Kidney (tissue), 13 donors: ENCODE measurements at regions not wholly inside any gene's neighbourhood (a gene's known extent, or its start where the extent isn't known, plus 50 kb on each side); places are given as distances from the start of the nearest gene placed in this dataset.
A peak's percentile ranks its signal among the peaks of the same experiment; 100 is the strongest.
"Not testable (repeated sequence)": the region's sequence is repeated elsewhere in the genome, so short reads cannot be mapped to it uniquely, and the experiment has no call there.

Experiments
- DNase-seq, 5 donors: peaks; one replicate each; pipeline ENCODE4 v3.0.0-alpha.2; 2013 to 2020
- FAIRE-seq: peaks from 2 replicates; lab custom pipeline; 2012; peaks lifted over from hg19 to GRCh38; lab: Jason Lieb, UNC
- H3K27ac ChIP-seq, 2 donors: one replicate each; pipeline ENCODE4 v1.7.0; 2013; ENCODE audit warnings: low read depth in 2 of 2, low read length in 2 of 2, inconsistent platforms in 1 of 2
- H3K27me3 ChIP-seq: one replicate; pipeline ENCODE4 v1.7.1; 2013; ENCODE audit warnings: low read length, inconsistent platforms; ENCODE audit not compliant: control insufficient read depth, insufficient read depth
- H3K36me3 ChIP-seq, 3 donors: one replicate each; pipeline versions ENCODE4 v1.7.0 to v1.7.1; 2013; ENCODE audit warnings: low read length in 3 of 3, control low read depth in 1 of 3, inconsistent platforms in 1 of 3; ENCODE audit not compliant: insufficient read depth in 3 of 3, control insufficient read depth in 2 of 3
- H3K4me1 ChIP-seq, 3 donors: one replicate each; pipeline versions ENCODE4 v1.7.0 to v1.7.1; 2013; ENCODE audit warnings: low read length in 3 of 3, inconsistent platforms in 1 of 3, low read depth in 1 of 3; ENCODE audit not compliant: control insufficient read depth in 2 of 3, insufficient read depth in 2 of 3
- H3K4me3 ChIP-seq, 3 donors: one replicate each; pipeline versions ENCODE4 v1.7.0 to v1.8.1; 2013; ENCODE audit warnings: low read length in 3 of 3, control low read depth in 1 of 3, inconsistent platforms in 1 of 3
- H3K9ac ChIP-seq, 3 donors: one replicate each; pipeline versions ENCODE4 v1.7.0 to v1.7.1; 2013; ENCODE audit warnings: low read length in 3 of 3, control low read depth in 1 of 3, inconsistent platforms in 1 of 3
- H3K9me3 ChIP-seq, 3 donors: one replicate each; pipeline versions ENCODE4 v1.7.0 to v1.7.1; 2013; ENCODE audit warnings: low read length in 3 of 3, control low read depth in 1 of 3, inconsistent platforms in 1 of 3; ENCODE audit not compliant: control insufficient read depth in 2 of 3, insufficient read depth in 1 of 3
- intact Hi-C: fragments of 100-400 bp; cut with DNase I; formaldehyde crosslinking; loops from one replicate; pipeline ENCODE4 v1.11.1; 2022
- TF ChIP-seq, protein P1 (sequence below): IDR thresholded peaks from 3 replicates; pipeline ENCODE4 v1.5.1; 2012; ENCODE audit warnings: mild to moderate bottlenecking, moderate library complexity, borderline replicate concordance; ENCODE audit not compliant: insufficient read depth; ENCODE audit errors: extremely low read depth
- donor health status: control.
- donor health status: control.
- donor health status: control.
- donor health status: control.
- donor health status: control.
- donor health status: DM: yes; HTN: yes; CAD: no.
- donor health status: Normal renal cell carcinoma (clear cell type).

GRCh38 chr2:131663501-131663900 is 135.8 kb downstream of the CCDC74A start:
- FAIRE-seq, H3K27ac ChIP-seq, H3K9me3 ChIP-seq, H3K9ac ChIP-seq, intact Hi-C loops, H3K36me3 ChIP-seq, H3K27me3 ChIP-seq, H3K4me1 ChIP-seq, H3K4me3 ChIP-seq: not testable (repeated sequence)
- peak in 2 of 5 donors; percentile 22 to 43 for DNase-seq

DNA sequence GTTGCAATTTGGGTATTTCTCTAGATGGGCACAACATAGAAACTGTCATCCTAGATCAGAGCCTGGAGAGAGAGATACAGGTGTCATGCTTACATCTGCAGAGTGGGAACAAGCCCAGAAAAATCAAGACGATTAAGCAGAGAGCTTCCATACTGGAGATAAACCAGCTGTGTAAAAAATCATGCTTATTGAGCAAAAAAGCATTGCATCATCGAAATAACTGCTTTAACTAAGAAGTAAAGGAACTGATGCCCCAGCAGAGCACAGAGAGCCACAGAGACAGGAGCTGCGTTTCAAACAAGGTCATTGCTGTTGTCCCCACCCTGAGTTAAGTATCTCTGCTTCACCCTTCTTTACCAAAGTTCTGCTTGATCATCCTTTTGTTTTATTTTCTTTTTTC is 138.0 kb downstream of the CCDC74A start:
- H3K4me1 ChIP-seq, H3K4me3 ChIP-seq, H3K9me3 ChIP-seq, H3K27me3 ChIP-seq, H3K36me3 ChIP-seq, intact Hi-C loops, DNase-seq, H3K27ac ChIP-seq, FAIRE-seq, H3K9ac ChIP-seq: not testable (repeated sequence)

GRCh38 chr2:131668794-131669540 is 141.3 kb downstream of the CCDC74A start:
- H3K27ac ChIP-seq, intact Hi-C loops, H3K4me3 ChIP-seq, H3K9me3 ChIP-seq, H3K27me3 ChIP-seq, H3K9ac ChIP-seq, H3K4me1 ChIP-seq, FAIRE-seq, H3K36me3 ChIP-seq: not testable (repeated sequence)
- peak in 1 of 5 donors; percentile 4 for DNase-seq

- FAIRE-seq, H3K4me1 ChIP-seq, H3K36me3 ChIP-seq, H3K9ac ChIP-seq, H3K27me3 ChIP-seq, intact Hi-C loops, H3K9me3 ChIP-seq, H3K27ac ChIP-seq, H3K4me3 ChIP-seq: not testable (repeated sequence)
- peak in 4 of 5 donors; percentile 7 to 64 (median 16) for DNase-seq
Measured at GRCh38 chr2:131671841-131672470, 144.3 kb downstream of the CCDC74A start.

- intact Hi-C loops, H3K27me3 ChIP-seq, H3K27ac ChIP-seq, H3K9ac ChIP-seq, FAIRE-seq, H3K36me3 ChIP-seq, H3K9me3 ChIP-seq, H3K4me1 ChIP-seq: not testable (repeated sequence)
- DNase-seq = peak; percentile 70 to 85 (median 77)
- peak overlapping the region in 1 of 3 donors; percentile 41 for H3K4me3 ChIP-seq
- TF ChIP-seq, protein P1, sequence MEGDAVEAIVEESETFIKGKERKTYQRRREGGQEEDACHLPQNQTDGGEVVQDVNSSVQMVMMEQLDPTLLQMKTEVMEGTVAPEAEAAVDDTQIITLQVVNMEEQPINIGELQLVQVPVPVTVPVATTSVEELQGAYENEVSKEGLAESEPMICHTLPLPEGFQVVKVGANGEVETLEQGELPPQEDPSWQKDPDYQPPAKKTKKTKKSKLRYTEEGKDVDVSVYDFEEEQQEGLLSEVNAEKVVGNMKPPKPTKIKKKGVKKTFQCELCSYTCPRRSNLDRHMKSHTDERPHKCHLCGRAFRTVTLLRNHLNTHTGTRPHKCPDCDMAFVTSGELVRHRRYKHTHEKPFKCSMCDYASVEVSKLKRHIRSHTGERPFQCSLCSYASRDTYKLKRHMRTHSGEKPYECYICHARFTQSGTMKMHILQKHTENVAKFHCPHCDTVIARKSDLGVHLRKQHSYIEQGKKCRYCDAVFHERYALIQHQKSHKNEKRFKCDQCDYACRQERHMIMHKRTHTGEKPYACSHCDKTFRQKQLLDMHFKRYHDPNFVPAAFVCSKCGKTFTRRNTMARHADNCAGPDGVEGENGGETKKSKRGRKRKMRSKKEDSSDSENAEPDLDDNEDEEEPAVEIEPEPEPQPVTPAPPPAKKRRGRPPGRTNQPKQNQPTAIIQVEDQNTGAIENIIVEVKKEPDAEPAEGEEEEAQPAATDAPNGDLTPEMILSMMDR = peak; percentile 40
Measured at GRCh38 chr2:131672471-131673399, 145.0 kb downstream of the CCDC74A start.
